Activated CD4-positive, alpha-beta T cell treated with anti-CD3 and anti-CD28 coated beads, Interleukin-2, Interleukin-6, amounts not matched to agents 100 ng/mL and 50 ng/mL, durations not matched to agents 16 hours and 8 hours (primary cell): ENCODE measurements at regions not wholly inside any gene's neighbourhood (a gene's known extent, or its start where the extent isn't known, plus 50 kb on each side); places are given as distances from the start of the nearest gene placed in this dataset.
A peak's percentile ranks its signal among the peaks of the same experiment; 100 is the strongest.

Source experiments
- DNase-seq: peaks from one replicate; pipeline ENCODE4 v3.0.0-alpha.2; 2020

DNA sequence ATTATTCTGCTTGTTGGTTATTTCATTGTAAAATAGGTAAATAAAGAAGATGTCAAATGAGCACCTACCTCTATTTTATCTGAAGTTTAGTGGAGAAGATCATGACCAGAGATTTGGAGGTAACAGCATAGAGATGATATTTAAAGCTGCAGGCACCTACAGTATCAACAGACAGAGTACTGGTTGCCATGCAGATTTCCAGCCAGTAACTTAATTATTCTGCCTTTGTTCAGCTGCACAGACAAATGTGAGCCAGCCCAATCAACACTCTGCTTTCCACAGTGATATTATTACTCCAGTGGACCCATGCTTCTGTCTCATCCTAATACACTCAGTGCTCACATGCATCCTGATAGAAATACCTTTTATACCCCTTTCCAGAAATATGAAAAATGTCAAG, 348.5 kb upstream of the RGS6 start:
- DNase-seq = no peak

DNA sequence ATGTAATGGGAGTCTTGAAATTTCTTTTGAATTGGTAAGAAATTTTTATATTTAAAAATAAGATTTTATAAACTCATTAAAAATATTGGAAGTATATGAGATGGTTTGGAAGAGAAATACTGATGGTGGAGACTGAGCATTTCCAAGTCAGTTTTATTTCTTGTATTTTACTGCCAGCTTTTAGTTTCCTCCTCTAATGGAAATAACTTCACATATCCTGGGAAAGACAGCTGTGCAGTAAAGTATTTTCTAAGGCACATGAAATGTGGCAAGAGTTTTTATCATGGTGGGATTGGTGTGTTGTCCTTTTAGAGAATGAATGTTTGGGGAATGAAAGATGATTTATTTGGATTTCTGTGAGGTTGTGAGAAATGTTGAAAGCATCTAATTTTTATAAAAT, 346.9 kb upstream of the RGS6 start:
- no peak for DNase-seq

DNA sequence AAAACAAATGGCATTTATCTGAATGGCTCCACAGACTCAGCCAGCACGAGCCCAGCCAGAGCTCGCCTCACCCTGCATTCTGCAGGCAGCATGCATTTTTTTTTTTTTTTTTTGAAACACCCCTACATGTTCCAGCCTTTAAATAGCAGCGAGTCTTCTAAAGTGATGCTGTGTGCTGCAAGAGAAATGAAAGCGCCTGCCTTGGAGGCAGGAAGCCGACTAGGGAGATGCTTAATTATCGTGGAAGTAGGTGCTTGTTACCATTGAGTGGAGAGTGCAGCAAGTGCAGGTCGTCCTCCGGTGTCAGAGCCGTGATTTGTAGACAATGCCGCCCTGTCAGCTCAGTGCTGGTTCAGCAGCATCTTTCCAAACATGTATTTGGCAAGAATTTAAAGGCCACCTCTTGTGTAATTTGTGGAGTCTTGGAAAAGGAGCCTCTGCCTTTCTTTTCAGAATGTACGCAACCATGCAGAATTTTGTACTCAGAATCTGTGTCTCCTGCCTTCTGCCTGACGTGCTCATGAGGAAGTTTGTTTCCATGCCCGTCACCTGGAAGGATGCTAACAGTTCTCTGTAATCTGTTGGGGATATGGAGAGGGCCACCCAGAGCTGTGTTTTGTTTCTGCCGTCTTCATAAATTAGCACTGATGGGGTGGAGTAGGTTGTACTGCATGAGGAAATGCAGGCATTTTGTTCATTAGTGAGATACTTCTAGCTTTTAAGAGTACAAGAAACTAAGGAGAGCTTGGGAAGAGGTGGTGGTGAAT, 345.9 kb upstream of the RGS6 start:
- DNase-seq = no peak

DNA sequence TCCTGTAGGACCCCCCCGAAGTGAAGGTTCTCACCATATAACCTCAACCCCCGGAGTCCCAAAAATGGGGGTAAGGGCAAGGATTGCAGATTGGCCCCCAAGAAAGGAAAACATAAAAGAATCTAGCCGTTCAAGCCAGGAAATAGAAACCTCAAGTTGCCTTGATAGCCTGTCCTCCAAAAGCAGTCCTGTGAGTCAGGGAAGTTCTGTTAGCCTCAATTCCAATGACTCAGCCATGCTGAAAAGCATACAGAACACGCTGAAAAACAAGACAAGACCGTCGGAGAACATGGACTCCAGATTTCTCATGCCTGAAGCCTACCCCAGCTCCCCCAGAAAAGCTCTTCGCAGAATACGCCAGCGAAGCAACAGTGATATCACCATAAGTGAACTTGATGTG, 344.2 kb upstream of the RGS6 start:
- DNase-seq = no peak

DNA sequence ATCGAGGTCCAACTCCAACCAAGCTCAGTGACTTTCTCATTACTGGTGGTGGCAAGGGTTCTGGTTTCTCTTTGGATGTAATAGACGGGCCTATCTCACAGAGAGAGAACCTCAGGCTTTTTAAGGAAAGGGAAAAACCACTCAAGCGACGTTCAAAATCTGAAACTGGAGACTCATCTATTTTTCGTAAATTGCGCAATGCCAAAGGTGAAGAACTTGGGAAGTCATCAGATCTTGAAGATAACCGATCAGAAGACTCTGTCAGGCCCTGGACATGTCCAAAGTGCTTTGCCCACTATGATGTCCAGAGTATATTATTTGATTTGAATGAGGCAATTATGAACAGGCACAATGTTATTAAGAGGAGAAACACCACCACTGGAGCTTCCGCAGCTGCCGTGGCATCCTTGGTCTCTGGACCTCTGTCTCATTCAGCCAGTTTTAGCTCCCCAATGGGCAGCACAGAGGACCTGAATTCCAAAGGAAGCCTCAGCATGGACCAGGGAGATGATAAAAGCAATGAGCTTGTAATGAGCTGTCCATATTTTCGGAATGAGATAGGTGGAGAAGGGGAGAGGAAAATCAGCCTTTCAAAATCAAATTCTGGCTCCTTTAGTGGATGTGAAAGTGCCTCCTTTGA, 343.5 kb upstream of the RGS6 start:
- DNase-seq = no peak

DNA sequence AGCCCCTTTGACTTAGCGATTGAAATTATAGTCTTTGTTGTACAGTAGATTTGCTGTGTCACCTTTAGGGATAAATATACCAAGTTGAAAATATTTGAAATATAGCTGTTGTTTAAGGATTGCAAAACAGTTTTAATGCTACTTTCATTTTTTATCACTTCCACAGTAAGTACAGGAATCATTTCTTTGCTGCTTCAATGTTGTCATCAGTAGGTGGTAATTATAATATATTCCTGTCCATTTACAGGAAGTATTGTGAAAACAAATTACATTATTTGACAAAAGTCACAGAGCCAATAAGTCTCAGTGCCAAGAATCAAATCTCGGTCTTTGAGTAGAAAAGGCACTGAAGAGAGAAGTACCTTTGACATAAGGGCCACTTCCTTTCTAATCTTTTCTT, 342.6 kb upstream of the RGS6 start:
- DNase-seq = no peak

DNA sequence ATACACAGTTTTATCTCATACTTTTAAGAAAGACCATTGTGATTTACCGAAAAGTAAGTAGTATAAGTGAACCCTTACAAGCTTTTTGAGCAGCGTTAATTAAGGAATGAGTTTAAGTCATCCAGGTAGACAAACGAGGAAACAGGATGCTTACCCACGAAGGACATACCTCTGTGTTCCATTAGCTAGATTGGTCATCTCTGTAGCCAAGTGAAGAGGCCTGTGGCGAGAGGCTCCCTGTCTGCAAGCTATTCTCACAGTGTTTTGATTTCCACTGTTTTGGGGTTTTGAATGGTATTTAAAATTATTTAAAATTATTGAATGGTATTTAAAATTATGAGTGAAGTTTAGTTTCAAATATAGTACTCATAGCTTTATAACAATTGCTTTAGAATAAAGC, 342.1 kb upstream of the RGS6 start:
- DNase-seq = peak; percentile 30

DNA sequence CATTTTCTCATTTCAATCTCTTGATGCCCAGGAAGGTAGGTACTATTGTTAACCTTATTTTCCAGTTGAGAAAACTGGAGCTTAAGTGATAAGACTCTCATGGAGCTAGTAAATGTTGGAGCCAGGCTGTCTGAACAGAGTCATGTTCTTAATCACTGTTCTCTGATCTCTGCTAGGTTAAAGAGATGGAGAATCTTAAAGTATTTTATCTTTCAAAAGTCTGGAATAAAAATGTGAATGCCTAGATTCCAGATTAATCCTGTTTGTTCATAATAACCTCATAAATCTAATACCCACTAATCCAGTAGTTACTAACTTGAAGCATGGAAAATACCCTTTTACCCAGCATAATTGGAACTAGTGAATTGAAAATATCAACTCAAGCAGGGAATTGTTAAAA, 341.0 kb upstream of the RGS6 start:
- no peak for DNase-seq

DNA sequence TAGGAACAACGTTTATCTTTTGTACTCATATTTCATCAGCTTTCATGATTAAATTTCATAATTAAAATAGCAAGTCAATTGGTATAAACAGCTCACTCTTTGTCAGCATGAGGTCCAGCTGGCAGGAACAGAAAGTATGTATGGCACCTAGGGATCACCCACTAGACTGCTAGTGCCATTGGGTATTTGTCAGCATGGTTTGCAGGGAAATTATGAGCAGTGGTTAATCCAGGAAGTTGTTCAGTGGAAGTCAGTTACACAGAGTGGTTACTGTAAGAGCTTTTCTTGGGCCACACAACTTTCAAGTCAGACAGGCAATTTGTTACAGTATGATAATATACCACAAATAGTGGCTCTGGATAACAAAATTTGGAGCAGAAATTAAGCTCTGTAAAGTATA, 340.3 kb upstream of the RGS6 start:
- DNase-seq = peak; percentile 79

DNA sequence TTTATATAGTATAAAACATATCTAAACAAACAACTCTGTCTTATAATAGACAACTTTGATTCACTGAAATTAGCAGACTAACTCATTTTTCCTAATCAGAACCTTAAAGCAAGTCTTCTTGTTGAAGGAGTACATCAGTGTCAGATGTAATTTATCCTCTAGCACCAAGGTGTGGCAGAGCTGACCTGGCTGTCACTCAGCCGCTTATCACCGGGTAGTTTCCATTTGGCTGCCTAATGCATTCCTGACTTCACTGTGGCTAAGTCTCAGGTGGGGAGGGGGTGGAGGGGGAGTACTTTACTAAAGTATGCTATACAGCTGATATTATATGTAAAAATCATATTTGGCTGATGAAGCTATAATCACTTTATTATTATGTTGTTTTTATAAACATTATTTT, 339.9 kb upstream of the RGS6 start:
- DNase-seq = peak; percentile 22

DNA sequence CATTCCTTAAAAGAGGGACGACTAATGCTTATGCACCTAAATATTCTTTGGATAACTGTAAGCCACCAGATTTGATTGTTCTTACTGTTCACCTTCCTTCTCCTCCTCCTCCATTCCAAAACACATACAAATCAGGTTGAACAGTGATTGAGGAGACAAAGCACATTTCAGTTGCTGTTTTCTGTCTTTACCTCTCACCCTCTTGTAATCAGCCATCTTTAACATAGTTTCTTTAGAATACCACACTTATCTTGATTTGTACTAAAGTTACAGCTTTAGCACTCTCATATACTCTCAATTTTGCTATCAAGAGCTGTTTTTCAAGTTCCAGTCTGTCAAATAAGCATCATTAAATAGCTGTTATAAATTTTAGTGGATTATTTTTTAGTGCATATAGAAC, 338.3 kb upstream of the RGS6 start:
- DNase-seq = no peak

DNA sequence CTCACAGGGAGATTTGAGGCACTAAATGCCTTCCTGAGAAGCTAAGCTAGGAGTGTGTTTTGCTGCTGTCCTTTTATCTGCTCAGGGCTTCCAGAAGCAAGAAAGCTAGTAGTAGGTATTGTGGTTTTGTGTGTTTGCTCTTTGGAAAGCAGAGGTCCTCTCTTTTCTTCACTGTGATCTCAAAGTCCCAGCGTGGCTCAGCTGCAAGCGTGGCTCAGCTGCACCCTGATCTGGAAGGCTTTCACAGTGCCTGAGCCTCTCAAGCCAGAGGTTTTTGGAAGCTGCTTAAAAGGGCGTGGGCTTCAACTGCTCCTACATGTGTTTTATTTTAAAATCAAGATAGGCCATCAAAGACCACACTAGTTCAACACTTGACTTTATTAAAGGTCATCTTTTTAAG, 337.4 kb upstream of the RGS6 start:
- peak; percentile 28 for DNase-seq

DNA sequence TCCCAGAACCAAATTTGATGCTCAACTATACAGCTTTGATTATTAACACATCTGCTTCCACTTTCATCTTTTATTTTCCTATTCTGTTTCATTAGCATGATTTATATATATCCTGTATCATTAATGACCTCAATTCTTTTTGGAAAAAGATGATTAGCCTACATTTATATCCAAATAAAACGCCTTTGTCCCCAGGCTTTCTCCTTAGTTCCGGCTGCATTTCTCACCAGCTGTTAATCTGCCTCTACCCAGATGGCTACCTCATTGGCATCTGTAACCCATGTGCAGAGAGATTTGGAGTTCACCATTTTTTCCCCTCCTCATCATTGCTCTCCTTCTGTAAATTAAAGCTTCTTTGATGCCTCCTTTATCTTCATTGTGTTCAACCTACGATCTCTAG, 336.8 kb upstream of the RGS6 start:
- DNase-seq = no peak

DNA sequence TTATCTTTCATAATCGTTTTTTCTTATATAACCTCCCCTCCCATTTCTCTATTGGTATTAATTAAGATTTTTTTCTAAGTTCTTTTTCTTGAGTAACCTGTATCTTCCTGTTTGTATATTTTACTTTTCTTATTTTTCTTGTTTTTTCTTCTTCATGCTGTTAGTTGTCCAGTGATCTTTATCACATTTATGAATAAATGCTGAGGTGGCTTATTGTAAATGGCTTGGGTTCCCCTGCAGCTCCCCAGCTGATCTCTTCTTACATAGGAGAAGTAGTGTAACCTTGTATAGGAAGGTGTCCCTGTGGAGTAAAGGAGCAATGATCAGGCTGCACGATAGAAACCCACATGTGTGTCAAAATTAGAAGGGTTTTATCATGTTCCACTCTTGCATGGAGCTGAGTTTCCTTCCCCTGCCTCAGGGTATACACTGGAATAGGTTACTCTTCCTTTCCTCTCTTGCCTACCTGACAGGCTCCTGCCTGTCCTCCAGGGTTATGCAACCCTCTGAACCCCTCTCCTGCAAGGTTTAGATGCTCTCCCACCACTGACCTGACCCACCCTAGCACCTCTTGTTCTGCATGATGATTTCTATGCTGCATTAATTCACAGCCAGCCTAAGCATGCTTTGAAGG, 334.8 kb upstream of the RGS6 start:
- no peak for DNase-seq

DNA sequence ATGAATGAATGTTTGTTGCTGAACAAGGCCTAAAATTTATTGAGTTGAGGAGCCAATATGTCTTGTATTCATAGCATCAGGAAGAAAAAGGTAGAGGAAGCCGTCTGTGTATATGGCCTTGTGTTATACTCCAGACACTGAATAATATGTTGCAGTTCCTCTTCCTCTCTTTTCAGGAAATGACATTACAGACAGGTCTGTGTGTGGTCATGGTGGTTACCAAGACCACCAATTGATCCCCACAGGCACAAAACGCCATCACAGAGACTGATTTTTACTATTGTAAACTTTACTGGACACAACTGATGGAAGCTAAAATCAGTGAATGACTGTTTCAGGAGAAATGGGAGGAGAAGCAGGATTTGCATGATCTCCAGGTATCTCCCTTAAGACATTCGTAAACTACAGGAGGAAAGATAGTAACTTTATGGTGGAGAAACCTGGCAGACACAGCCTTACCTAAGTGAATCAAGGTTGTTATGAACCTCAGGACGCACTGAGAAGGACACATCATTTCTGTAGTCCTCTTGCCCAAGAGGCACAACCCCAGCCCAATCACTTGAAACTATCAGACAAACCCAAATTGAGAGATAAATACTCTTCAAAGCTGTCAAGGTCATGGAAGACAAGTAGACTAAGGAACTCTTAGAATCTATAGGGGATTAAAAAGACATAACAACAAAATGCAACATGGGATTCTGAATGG, 334.1 kb upstream of the RGS6 start:
- DNase-seq = peak; percentile 67

DNA sequence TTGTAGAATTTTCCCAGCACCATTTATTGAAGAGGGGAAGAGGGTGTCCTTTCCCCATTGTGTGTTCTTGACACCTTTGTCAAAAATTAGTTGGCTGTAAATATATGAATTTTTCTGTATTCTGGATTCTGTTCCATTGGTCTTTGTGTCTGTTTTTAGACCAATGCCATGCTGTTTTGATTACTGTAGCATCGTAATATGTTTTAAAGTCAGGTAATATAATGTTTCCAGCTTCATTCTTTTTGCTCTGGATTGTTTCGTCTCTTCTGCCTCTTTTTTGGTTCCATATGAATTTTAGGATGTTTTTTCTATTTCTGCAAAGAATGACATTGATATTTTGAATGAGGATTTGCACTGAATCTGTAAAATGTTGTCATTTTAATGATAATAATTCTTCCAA, 331.9 kb upstream of the RGS6 start:
- DNase-seq = no peak

DNA sequence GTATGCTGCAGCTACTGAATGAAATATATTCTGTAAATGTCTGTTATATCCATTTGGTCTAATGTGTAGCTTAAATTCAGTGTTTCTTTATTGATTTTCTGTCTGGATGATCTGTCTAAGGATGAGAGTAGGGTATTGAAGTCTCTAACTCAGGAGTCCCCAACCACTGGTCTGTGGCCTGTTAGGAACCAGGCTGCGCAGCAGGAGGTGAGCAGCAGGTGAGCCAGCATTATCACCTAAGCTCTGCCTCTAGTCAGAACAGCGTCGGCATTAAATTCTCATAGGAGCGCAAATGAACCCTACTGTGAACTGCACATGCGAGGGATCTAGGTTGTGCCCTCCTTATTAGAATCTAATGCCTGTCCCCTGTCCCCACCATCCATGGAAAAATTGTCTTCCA, 329.7 kb upstream of the RGS6 start:
- no peak for DNase-seq

DNA sequence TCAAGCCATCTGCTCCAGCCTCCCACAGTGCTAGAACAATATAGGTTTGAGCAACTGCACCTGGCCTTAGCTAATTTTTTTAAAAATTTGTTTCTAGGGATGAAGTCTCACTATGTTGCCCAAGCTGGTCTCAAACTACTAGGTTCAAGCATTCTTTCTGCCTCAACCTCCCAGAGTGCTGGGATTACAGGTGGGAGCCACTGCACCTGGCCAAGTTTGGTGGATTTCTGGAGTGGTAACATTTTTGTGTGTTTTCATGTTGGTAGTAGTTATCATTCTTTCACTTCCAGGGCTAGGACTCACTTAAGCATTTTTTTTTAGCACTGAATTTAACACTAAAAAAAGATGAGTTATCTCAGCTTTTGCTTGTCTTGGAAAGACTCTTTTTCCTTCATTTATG, 328.0 kb upstream of the RGS6 start:
- DNase-seq = no peak

DNA sequence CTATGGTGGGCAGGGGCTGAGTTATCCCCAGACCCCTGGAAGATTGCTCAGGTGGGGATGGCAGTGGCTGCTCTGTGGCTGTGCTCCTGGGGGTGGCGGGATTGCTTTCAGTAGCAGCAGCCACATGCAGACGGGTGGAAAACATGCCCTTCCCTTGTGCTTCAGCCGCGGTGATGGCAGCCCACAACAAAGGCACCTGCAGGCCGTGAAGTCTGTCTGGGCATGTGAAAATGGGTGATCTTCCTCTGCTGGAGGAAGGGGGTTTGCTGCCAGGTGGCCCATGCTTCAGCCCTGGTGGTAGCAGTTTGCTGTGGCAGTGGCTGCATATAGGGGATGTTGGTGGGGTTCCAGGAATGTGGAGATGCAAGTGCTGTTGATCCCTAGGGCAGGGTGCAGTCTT, 326.2 kb upstream of the RGS6 start:
- DNase-seq = no peak

DNA sequence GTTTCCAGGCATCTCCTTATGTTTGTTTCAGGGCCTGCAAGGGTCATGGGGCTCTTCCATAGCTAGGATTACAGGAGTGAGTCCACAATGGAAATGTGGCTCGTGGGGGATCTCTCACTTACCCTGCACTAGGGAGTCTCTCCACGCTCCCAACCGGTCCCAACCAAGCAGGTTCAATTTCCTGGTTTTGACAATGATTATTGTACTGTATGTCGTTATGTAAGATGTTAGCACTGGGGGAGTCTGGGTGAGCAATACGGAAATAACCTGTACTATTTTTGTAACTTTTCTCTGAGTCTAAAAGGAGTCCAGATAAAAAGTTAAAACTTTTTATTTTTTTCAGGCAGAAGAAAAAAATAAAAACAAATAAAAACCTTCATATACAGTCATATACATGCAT, 325.7 kb upstream of the RGS6 start:
- DNase-seq = no peak

DNA sequence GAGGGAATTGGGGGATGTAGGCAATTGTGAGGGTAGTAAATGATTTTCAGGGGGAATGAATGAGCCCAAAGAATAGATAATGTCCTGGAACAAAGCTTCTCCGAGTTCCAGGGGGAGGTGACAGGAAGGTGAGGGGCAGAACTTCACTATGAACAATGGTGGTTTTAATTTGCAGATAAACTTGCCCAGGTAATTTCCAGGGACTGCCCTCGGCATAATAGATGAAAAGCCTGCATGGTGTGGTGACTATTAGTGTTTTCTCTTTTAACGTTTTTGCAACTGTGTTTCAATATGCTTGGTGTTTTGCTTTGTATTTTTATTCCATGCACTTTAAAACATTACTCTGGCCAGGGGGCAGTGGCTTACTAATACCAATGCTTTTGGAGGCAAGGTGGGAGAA, 325.2 kb upstream of the RGS6 start:
- no peak for DNase-seq

DNA sequence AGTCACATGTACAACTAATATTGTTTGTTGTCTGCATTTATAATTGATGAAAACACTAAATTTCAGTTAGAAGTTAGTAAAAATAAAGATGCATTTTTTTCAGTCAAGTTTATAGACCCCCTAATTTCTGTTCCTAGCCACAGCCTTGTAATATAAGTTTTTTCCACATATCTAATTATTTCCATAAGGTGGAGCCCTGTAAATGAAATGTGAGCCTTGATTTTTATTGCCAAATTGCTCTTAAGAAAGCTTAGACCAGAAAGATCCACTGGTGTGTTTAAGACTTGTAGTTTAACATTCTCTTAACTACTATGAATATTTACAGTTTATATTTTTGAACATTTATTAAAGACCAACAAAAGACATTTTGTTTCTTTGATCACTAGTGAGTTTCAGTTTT, 322.1 kb upstream of the RGS6 start:
- DNase-seq = no peak

DNA sequence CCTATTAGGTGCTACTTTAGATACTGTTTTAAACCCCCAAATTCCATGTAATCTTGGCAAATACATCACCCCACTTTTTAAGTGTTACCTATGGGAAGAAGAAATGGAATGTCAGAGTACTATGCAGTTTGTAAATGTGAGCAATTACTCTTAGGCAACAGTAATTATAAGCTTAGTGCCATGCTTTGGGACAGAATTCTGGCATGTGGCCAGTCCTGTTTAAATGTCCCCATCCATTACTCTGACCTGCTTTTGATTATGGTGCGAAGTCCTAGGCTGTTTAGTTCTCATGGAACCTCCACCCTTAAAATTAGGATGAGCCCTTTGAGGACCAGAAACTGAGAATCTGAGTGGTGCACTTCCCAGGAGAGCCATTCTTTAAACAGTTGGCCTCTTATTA, 321.4 kb upstream of the RGS6 start:
- DNase-seq = no peak

DNA sequence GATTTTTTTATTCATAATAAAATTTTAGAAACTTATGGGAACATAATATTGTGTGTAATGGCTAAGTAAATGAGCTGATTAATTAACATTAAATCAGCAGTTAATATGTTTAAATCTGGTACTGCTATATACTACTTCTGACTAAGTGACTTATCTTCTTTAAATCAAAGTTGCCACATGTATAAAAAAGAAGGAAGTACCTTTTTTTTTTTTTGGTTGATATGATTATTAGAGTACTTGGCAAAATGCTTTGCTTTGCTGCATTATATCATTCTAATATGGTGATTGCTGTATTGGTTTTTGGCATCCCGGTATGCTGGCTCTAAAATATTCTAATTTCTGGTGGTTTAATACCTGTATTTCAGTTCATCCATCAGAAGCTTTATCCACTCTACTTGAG, 319.1 kb upstream of the RGS6 start:
- DNase-seq = no peak
